Keratinocyte (primary cell): ENCODE measurements at regions not wholly inside any gene's neighbourhood (a gene's known extent, or its start where the extent isn't known, plus 50 kb on each side); places are given as distances from the start of the nearest gene placed in this dataset.
A peak's percentile ranks its signal among the peaks of the same experiment; 100 is the strongest.

Experiments
- DNase-seq: peaks from one replicate; pipeline ENCODE4 v3.0.0-alpha.2; 2011; ENCODE audit warnings: low read depth, missing footprints, low spot score
- FAIRE-seq: peaks from 2 replicates; lab custom pipeline; 2011; peaks lifted over from hg19 to GRCh38; lab: Jason Lieb, UNC
- H2AFZ ChIP-seq: 2 replicates; pipeline ENCODE4 v1.6.0; 2012; ENCODE audit warnings: low read length, control low read depth, inconsistent platforms; ENCODE audit not compliant: control insufficient read depth
- H3K27ac ChIP-seq: 2 replicates; pipeline ENCODE4 v1.5.1; 2011; ENCODE audit warnings: low read length; ENCODE audit not compliant: control insufficient read depth, insufficient read depth
- H3K27me3 ChIP-seq: 3 replicates; pipeline ENCODE4 v1.6.0; 2011; ENCODE audit warnings: low read length; ENCODE audit not compliant: control insufficient read depth, insufficient read depth; ENCODE audit errors: extremely low read depth
- H3K36me3 ChIP-seq, 2 experiments: 2 replicates in 1 of 2; 3 replicates in 1 of 2; pipeline ENCODE4 v1.5.1; 2011; ENCODE audit warnings: low read length in 2 of 2, mild to moderate bottlenecking in 1 of 2; ENCODE audit not compliant: control insufficient read depth in 2 of 2, insufficient read depth in 2 of 2; ENCODE audit errors: extremely low read depth in 1 of 2
- H3K4me1 ChIP-seq: 3 replicates; pipeline ENCODE4 v1.5.1; 2011; ENCODE audit warnings: low read length; ENCODE audit not compliant: control insufficient read depth, insufficient read depth; ENCODE audit errors: extremely low read depth
- H3K4me2 ChIP-seq: 3 replicates; pipeline ENCODE4 v1.6.0; 2011; ENCODE audit warnings: low read depth, low read length; ENCODE audit not compliant: control insufficient read depth, insufficient read depth; ENCODE audit errors: extremely low read depth
- H3K4me3 ChIP-seq, 3 experiments: fragments of 200-600 bp in 1 of 3; sonication (generic) in 1 of 3; 2 replicates in 2 of 3; 3 replicates in 1 of 3; pipeline ENCODE4 v1.5.1; 2011 to 2016; ENCODE audit warnings: low read length in 3 of 3, mild to moderate bottlenecking in 3 of 3, control low read depth in 2 of 3, inconsistent platforms in 1 of 3, low read depth in 1 of 3, mixed read lengths in 1 of 3, mixed run types in 1 of 3, moderate library complexity in 1 of 3; ENCODE audit not compliant: control insufficient read depth in 2 of 3, insufficient read depth in 2 of 3; ENCODE audit errors: extremely low read depth in 1 of 3
- H3K79me2 ChIP-seq: 2 replicates; pipeline ENCODE4 v1.6.0; 2012; ENCODE audit warnings: low read length; ENCODE audit not compliant: control insufficient read depth, insufficient read depth
- H3K9ac ChIP-seq: 3 replicates; pipeline ENCODE4 v1.6.0; 2011; ENCODE audit warnings: low read length; ENCODE audit not compliant: control insufficient read depth, insufficient read depth; ENCODE audit errors: extremely low read depth
- H3K9me1 ChIP-seq: 3 replicates; pipeline ENCODE4 v1.6.0; 2011; ENCODE audit warnings: low read length; ENCODE audit not compliant: control insufficient read depth, insufficient read depth; ENCODE audit errors: extremely low read depth
- H3K9me3 ChIP-seq: 2 replicates; pipeline ENCODE4 v1.5.1; 2012; ENCODE audit warnings: low read depth, low read length; ENCODE audit not compliant: control insufficient read depth
- H4K20me1 ChIP-seq: 3 replicates; pipeline ENCODE4 v1.6.0; 2011; ENCODE audit warnings: low read length; ENCODE audit not compliant: control insufficient read depth, insufficient read depth; ENCODE audit errors: extremely low read depth
- EZH2 ChIP-seq: IDR thresholded peaks from one replicate; pipeline ENCODE4 v1.6.1; 2012; ENCODE audit warnings: inconsistent platforms, mild to moderate bottlenecking, low read length, moderate library complexity
- dilution Hi-C: fragments of 300-500 bp; cut with MboI; formaldehyde crosslinking; loops from one replicate; pipeline ENCODE4 v1.7.0; 2020; ENCODE audit warnings: low sequenced_read_pairs; ENCODE audit not compliant: extremely low pct_ligation_motif_present
- TF ChIP-seq, protein P1 (sequence below), 3 experiments: IDR thresholded peaks in 1 of 3; conservative IDR thresholded peaks in 1 of 3; optimal IDR thresholded peaks in 1 of 3; 2 replicates in 2 of 3; 3 replicates in 1 of 3; pipeline versions ENCODE3 to v1.5.1; 2011; ENCODE audit warnings: low read length in 3 of 3, mild to moderate bottlenecking in 3 of 3, moderate library complexity in 2 of 3, control low read depth in 1 of 3, inconsistent platforms in 1 of 3; ENCODE audit not compliant: insufficient read depth in 2 of 3; ENCODE audit errors: extremely low read depth in 1 of 3

DNA sequence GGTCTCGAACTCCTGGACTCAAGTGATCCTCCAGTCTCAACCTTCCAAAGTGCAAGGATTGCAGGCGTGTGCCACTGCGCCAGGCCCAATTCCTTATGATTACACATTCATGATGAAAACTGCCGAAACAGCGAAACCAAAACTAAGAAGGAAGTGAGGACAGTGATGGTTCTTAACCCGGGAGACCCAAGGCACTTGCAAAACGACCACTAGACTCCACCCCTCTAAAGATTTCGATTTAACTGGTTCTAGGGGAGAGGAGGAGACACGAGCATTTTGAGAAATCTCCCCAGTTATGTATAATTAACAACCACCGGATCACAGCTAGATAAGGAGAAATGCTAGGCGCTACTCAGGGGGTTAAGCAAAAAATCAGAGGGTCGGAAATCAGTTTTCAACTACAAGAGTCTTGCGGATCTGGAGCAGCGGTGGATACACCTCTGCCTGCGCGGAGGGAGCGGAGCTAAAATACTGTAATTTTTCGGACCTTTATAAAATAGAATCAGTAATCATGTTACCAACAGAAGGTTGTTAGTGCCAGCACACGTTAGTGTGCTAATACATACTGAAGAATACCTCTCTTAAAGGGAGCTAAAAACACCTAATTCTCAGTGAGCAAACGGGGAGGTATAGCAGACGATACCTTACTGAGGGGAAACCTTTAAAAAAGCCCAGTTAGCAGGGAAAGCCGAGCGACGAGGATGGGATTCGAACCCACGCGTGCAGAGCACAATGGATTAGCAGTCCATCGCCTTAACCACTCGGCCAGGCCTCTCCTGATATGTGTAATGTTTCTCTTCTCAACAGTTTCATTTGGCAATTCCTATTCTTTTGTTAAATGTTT is 60.0 kb upstream of the BTN3A2 start:
- H3K79me2 ChIP-seq, result no peaks in the 10 kb centered on the region
- H3K9ac ChIP-seq, result peak overlapping the region; percentile 63
- DNase-seq, result no peak
- H4K20me1 ChIP-seq, result no peaks in the 10 kb centered on the region
- peaks cover 28% of the 10 kb centered on the region for H3K4me1 ChIP-seq
- TF ChIP-seq, protein P1, sequence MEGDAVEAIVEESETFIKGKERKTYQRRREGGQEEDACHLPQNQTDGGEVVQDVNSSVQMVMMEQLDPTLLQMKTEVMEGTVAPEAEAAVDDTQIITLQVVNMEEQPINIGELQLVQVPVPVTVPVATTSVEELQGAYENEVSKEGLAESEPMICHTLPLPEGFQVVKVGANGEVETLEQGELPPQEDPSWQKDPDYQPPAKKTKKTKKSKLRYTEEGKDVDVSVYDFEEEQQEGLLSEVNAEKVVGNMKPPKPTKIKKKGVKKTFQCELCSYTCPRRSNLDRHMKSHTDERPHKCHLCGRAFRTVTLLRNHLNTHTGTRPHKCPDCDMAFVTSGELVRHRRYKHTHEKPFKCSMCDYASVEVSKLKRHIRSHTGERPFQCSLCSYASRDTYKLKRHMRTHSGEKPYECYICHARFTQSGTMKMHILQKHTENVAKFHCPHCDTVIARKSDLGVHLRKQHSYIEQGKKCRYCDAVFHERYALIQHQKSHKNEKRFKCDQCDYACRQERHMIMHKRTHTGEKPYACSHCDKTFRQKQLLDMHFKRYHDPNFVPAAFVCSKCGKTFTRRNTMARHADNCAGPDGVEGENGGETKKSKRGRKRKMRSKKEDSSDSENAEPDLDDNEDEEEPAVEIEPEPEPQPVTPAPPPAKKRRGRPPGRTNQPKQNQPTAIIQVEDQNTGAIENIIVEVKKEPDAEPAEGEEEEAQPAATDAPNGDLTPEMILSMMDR (optimal IDR thresholded peaks at IDR 0.05 in 1 of 3, IDR thresholded peaks at IDR 0.05 in 1 of 3, conservative IDR thresholded peaks at IDR 0.05 in 1 of 3; ENCODE audit: extremely low read depth in 1 of 3, insufficient read depth in 2 of 3, low read length in 3 of 3), result no peak
- no peak for TF ChIP-seq EZH2
- FAIRE-seq, result no peak
- dilution Hi-C loops, result no loop called here
- H2AFZ ChIP-seq, result peak overlapping the region; percentile 13
- peak overlapping the region in 1 of 3 experiments; percentile 54 for H3K4me3 ChIP-seq
- no peaks in the 10 kb centered on the region for H3K9me3 ChIP-seq
- no peaks in the 10 kb centered on the region for H3K9me1 ChIP-seq
- no peaks in the 10 kb centered on the region for H3K36me3 ChIP-seq
- peak overlapping the region; percentile 66 for H3K27ac ChIP-seq
- peak overlapping the region; percentile 63 for H3K4me2 ChIP-seq
- H3K27me3 ChIP-seq, result no peaks in the 10 kb centered on the region

DNA sequence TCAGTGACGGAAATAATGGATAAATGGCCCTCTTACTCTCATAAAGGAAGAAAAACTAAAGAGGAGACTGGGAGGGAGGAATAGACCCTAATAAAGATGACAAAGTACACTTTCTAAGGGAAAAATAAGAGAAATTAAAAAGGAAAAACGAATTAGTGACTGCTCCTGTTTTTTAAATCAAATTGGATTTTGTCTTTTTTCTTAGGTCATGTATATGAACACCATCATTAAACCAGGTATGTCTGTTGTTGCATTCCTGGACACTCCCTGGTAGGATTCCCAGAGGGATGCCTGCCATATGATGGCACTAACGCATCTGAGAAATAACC is 59.4 kb upstream of the BTN3A2 start:
- TF ChIP-seq EZH2, result no peak
- TF ChIP-seq, protein P1 (optimal IDR thresholded peaks at IDR 0.05 in 1 of 3, IDR thresholded peaks at IDR 0.05 in 1 of 3, conservative IDR thresholded peaks at IDR 0.05 in 1 of 3; ENCODE audit: extremely low read depth in 1 of 3, insufficient read depth in 2 of 3, low read length in 3 of 3), result no peak
- dilution Hi-C loops, result no loop called here
- Histone ChIP-seq H3K9me1 (no peaks in the 10 kb centered on the region), H3K9ac (no peak overlapping the region), H2AFZ (no peak overlapping the region), H3K4me3 (no peak overlapping the region), H3K4me2 (peak overlapping the region; percentile 63), H3K4me1 (peaks cover 34% of the 10 kb centered on the region), H4K20me1 (no peaks in the 10 kb centered on the region), H3K27ac (peak overlapping the region; percentile 66), H3K27me3 (no peaks in the 10 kb centered on the region), H3K79me2 (no peaks in the 10 kb centered on the region), H3K36me3 (no peaks in the 10 kb centered on the region), H3K9me3 (no peaks in the 10 kb centered on the region)
- DNase-seq (no peak), FAIRE-seq (no peak)
